EL (cell line): ENCODE measurements at regions not wholly inside any gene's neighbourhood (a gene's known extent, or its start where the extent isn't known, plus 50 kb on each side); places are given as distances from the start of the nearest gene placed in this dataset.
A peak's percentile ranks its signal among the peaks of the same experiment; 100 is the strongest.
"Not testable (repeated sequence)": the region's sequence is repeated elsewhere in the genome, so short reads cannot be mapped to it uniquely, and the experiment has no call there.

Experiments
- DNase-seq: peaks from one replicate; pipeline ENCODE4 v3.0.0-alpha.2; 2016

GRCh38 chr12:58009405-58010195, 68.2 kb downstream of the ATP23 start:
- DNase-seq = no peak

- no peak for DNase-seq
Observed at GRCh38 chr12:58011676-58012075, 70.3 kb downstream of the ATP23 start.

- not testable (repeated sequence) for DNase-seq
Observed at GRCh38 chr12:58022379-58023020, 81.1 kb downstream of the ATP23 start.

- DNase-seq = no peak
Observed at GRCh38 chr12:58025431-58025830, 84.1 kb downstream of the ATP23 start.

GRCh38 chr12:58026426-58026825, 85.1 kb downstream of the ATP23 start:
- DNase-seq = no peak

GRCh38 chr12:58026897-58027891, 85.8 kb downstream of the ATP23 start:
- DNase-seq = no peak

- DNase-seq = no peak
Observed at GRCh38 chr12:58028294-58028693, 86.9 kb downstream of the ATP23 start.

GRCh38 chr12:58029260-58029659, 87.9 kb downstream of the ATP23 start:
- DNase-seq = no peak

GRCh38 chr12:58030566-58031279, 89.4 kb downstream of the ATP23 start:
- DNase-seq = peak; percentile 64

GRCh38 chr12:58032156-58032555, 90.8 kb downstream of the ATP23 start:
- DNase-seq = no peak

GRCh38 chr12:58033831-58034230, 92.5 kb downstream of the ATP23 start:
- no peak for DNase-seq

GRCh38 chr12:58034311-58034710, 92.9 kb downstream of the ATP23 start:
- DNase-seq = peak; percentile 46

GRCh38 chr12:58034712-58035111, 93.3 kb downstream of the ATP23 start:
- no peak for DNase-seq

GRCh38 chr12:58041441-58041840, 100.1 kb downstream of the ATP23 start:
- DNase-seq = no peak

- DNase-seq = no peak
Observed at GRCh38 chr12:58044966-58045365, 103.6 kb downstream of the ATP23 start.

- peak; percentile 28 for DNase-seq
Observed at GRCh38 chr12:58046271-58046670, 104.9 kb downstream of the ATP23 start.

GRCh38 chr12:58051378-58051777, 110.0 kb downstream of the ATP23 start:
- no peak for DNase-seq

GRCh38 chr12:58064666-58065065, 123.3 kb downstream of the ATP23 start:
- DNase-seq = no peak

GRCh38 chr12:58066296-58066695, 124.9 kb downstream of the ATP23 start:
- DNase-seq = peak; percentile 44

- DNase-seq = peak; percentile 94
Observed at GRCh38 chr12:58067610-58068387, 126.4 kb downstream of the ATP23 start.

- DNase-seq = no peak
Observed at GRCh38 chr12:58068706-58069105, 127.3 kb downstream of the ATP23 start.
